Neural crest cell (in vitro differentiated cells): ENCODE measurements at regions not wholly inside any gene's neighbourhood (a gene's known extent, or its start where the extent isn't known, plus 50 kb on each side); places are given as distances from the start of the nearest gene placed in this dataset.

Experiments used
- DNase-seq: peaks from one replicate; pipeline ENCODE4 v3.0.0; 2021; ENCODE audit warnings: low read depth, mixed read lengths, low spot score
- H3K27ac Mint-ChIP-seq: one replicate; pipeline ENCODE4 v1.8.0; 2021; ENCODE audit warnings: mild to moderate bottlenecking, mixed read lengths; ENCODE audit not compliant: unreplicated experiment
- H3K27me3 Mint-ChIP-seq: 2 replicates; pipeline ENCODE4 v1.8.0; 2021; ENCODE audit warnings: low read depth, mild to moderate bottlenecking, mixed read lengths
- H3K36me3 Mint-ChIP-seq: 2 replicates; pipeline ENCODE4 v1.8.0; 2021; ENCODE audit warnings: low read depth, mild to moderate bottlenecking, mixed read lengths
- H3K4me1 Mint-ChIP-seq: 2 replicates; pipeline ENCODE4 v1.8.0; 2021; ENCODE audit warnings: mixed read lengths
- H3K4me3 Mint-ChIP-seq: one replicate; pipeline ENCODE4 v1.8.0; 2021; ENCODE audit warnings: mild to moderate bottlenecking, mixed read lengths
- H3K9me3 Mint-ChIP-seq: 2 replicates; pipeline ENCODE4 v1.8.0; 2021; ENCODE audit warnings: mixed read lengths
- CTCF ChIP-seq: fragments of 200-600 bp; sonication (generic); conservative IDR thresholded peaks from 2 replicates; pipeline ENCODE4 v1.5.0; 2021; ENCODE audit warnings: antibody characterized with exemption, mild to moderate bottlenecking

- Mint-ChIP-seq H3K4me1 (peaks cover 7% of the 10 kb centered on the region), H3K36me3 (peaks cover 4% of the 10 kb centered on the region), H3K27me3 (peaks cover 6% of the 10 kb centered on the region), H3K4me3 (no peak overlapping the region), H3K9me3 (peaks cover 23% of the 10 kb centered on the region), H3K27ac (no peak overlapping the region)
- TF ChIP-seq CTCF, result no peak
- DNase-seq, result no peak
Observed at GRCh38 chr18:72452328-72452727, 91.8 kb downstream of the CBLN2 start.

- no peak for DNase-seq
- peaks cover 10% of the 10 kb centered on the region for H3K27me3 Mint-ChIP-seq
- H3K9me3 Mint-ChIP-seq, result peaks cover 17% of the 10 kb centered on the region
- no peak overlapping the region for H3K4me3 Mint-ChIP-seq
- TF ChIP-seq CTCF, result no peak
- peaks cover 23% of the 10 kb centered on the region for H3K4me1 Mint-ChIP-seq
- no peak overlapping the region for H3K27ac Mint-ChIP-seq
- peaks cover 4% of the 10 kb centered on the region for H3K36me3 Mint-ChIP-seq
Observed at GRCh38 chr18:72444798-72445155, 99.4 kb downstream of the CBLN2 start.

- no peak for DNase-seq
- Mint-ChIP-seq H3K27me3 (peaks cover 15% of the 10 kb centered on the region), H3K4me1 (peaks cover 19% of the 10 kb centered on the region), H3K36me3 (peaks cover 3% of the 10 kb centered on the region), H3K27ac (no peak overlapping the region), H3K4me3 (no peak overlapping the region), H3K9me3 (peaks cover 16% of the 10 kb centered on the region)
- TF ChIP-seq CTCF, result no peak
Observed at GRCh38 chr18:72444111-72444797, 99.9 kb downstream of the CBLN2 start.

GRCh38 chr18:72436401-72436800, 107.7 kb downstream of the CBLN2 start:
- H3K36me3 Mint-ChIP-seq, result no peaks in the 10 kb centered on the region
- no peak for DNase-seq
- H3K27ac Mint-ChIP-seq, result no peak overlapping the region
- H3K27me3 Mint-ChIP-seq, result peaks cover 35% of the 10 kb centered on the region
- no peak for TF ChIP-seq CTCF
- no peaks in the 10 kb centered on the region for H3K4me1 Mint-ChIP-seq
- no peak overlapping the region for H3K4me3 Mint-ChIP-seq
- H3K9me3 Mint-ChIP-seq, result no peaks in the 10 kb centered on the region

GRCh38 chr18:72433756-72434155, 110.4 kb downstream of the CBLN2 start:
- Mint-ChIP-seq H3K36me3 (no peaks in the 10 kb centered on the region), H3K9me3 (peaks cover 3% of the 10 kb centered on the region), H3K27ac (no peak overlapping the region), H3K27me3 (peaks cover 26% of the 10 kb centered on the region), H3K4me3 (no peak overlapping the region), H3K4me1 (no peaks in the 10 kb centered on the region)
- no peak for TF ChIP-seq CTCF
- DNase-seq, result no peak
